SU-DHL-6 (cell line): ENCODE measurements at regions not wholly inside any gene's neighbourhood (a gene's known extent, or its start where the extent isn't known, plus 50 kb on each side); places are given as distances from the start of the nearest gene placed in this dataset.

Experiments used
- H2AFZ ChIP-seq: fragments of 200-600 bp; sonication (generic); 2 replicates; pipeline ENCODE4 v1.6.1; 2014; ENCODE audit warnings: low read depth, mild to moderate bottlenecking, moderate library complexity, mixed read lengths, antibody characterized with exemption, low read length; ENCODE audit not compliant: severe bottlenecking
- H3F3A ChIP-seq: fragments of 200-600 bp; shearing (Covaris generic); 2 replicates; pipeline ENCODE4 v1.6.0; 2016; ENCODE audit warnings: antibody characterized with exemption, mild to moderate bottlenecking; ENCODE audit not compliant: insufficient read depth
- H3K27ac ChIP-seq: fragments of 200-600 bp; sonication (generic); 2 replicates; pipeline ENCODE4 v1.5.1; 2016; ENCODE audit warnings: low read depth, mild to moderate bottlenecking, low read length, moderate library complexity, mixed read lengths
- H3K27me3 ChIP-seq: fragments of 200-600 bp; sonication (generic), shearing (Covaris generic); 2 replicates; pipeline ENCODE4 v1.6.0; 2014; ENCODE audit warnings: mild to moderate bottlenecking, low read length
- H3K36me3 ChIP-seq: fragments of 200-600 bp; sonication (generic); 2 replicates; pipeline ENCODE4 v1.6.1; 2014; ENCODE audit warnings: mild to moderate bottlenecking, low read length, mixed read lengths
- H3K4me2 ChIP-seq: fragments of 300-600, 200-600 bp; shearing (Covaris generic), sonication (generic); 2 replicates; pipeline ENCODE4 v1.6.0; 2014; ENCODE audit warnings: low read length, low read depth, mild to moderate bottlenecking; ENCODE audit not compliant: poor library complexity, severe bottlenecking
- H3K4me3 ChIP-seq: fragments of 200-600 bp; sonication (generic); 2 replicates; pipeline ENCODE4 v1.5.1; 2014; ENCODE audit warnings: antibody characterized with exemption, low read length, mild to moderate bottlenecking, mixed read lengths; ENCODE audit not compliant: insufficient read depth, poor library complexity, severe bottlenecking
- H3K79me2 ChIP-seq: fragments of 200-600 bp; sonication (generic); 2 replicates; pipeline ENCODE4 v1.6.1; 2014; ENCODE audit warnings: mild to moderate bottlenecking, low read length, moderate library complexity; ENCODE audit not compliant: insufficient read depth
- H3K9ac ChIP-seq: fragments of 200-600 bp; sonication (generic); 2 replicates; pipeline ENCODE4 v1.7.0; 2014; ENCODE audit warnings: mild to moderate bottlenecking, low read length
- H3K9me2 ChIP-seq: fragments of 200-600 bp; sonication (generic); replicated peaks from 2 replicates; pipeline ENCODE4 v1.6.1; 2014; ENCODE audit warnings: low read length; ENCODE audit not compliant: insufficient read depth
- H3K9me3 ChIP-seq: fragments of 200-600 bp; sonication (generic); 2 replicates; pipeline ENCODE4 v1.6.1; 2014; ENCODE audit warnings: low read length, mixed read lengths; ENCODE audit not compliant: insufficient read depth
- H4K20me1 ChIP-seq: fragments of 200-600 bp; sonication (generic); 2 replicates; pipeline ENCODE4 v1.6.1; 2014; ENCODE audit warnings: low read depth, mild to moderate bottlenecking, antibody characterized with exemption, low read length, moderate library complexity, mixed read lengths
- CTCF ChIP-seq: fragments of 200-600 bp; sonication (generic); IDR thresholded peaks from one replicate; pipeline ENCODE4 v1.5.1; 2017; ENCODE audit warnings: antibody characterized with exemption, mild to moderate bottlenecking, low read length, moderate library complexity; ENCODE audit not compliant: insufficient read depth, poor library complexity, severe bottlenecking
- EZH2phosphoT487 ChIP-seq: fragments of 200-600 bp; sonication (generic), shearing (Covaris generic); conservative IDR thresholded peaks from 2 replicates; pipeline ENCODE4 v1.6.1; 2018; ENCODE audit warnings: mild to moderate bottlenecking, antibody characterized with exemption, low read length, moderate library complexity, mixed read lengths

GRCh38 chr4:141415651-141416050 lies 195.0 kb downstream of the ZNF330 start:
- no peak overlapping the region for H3K9ac ChIP-seq

GRCh38 chr4:141416219-141416618 lies 195.5 kb downstream of the ZNF330 start:
- Histone ChIP-seq H3K36me3 (no peaks in the 10 kb centered on the region), H3F3A (no peaks in the 10 kb centered on the region), H3K27ac (no peak overlapping the region), H2AFZ (no peak overlapping the region), H3K9me3 (no peaks in the 10 kb centered on the region), H3K79me2 (no peaks in the 10 kb centered on the region), H4K20me1 (no peaks in the 10 kb centered on the region), H3K27me3 (no peaks in the 10 kb centered on the region), H3K4me2 (no peak overlapping the region), H3K9me2 (no peaks in the 10 kb centered on the region), H3K4me3 (no peak overlapping the region), H3K9ac (no peak overlapping the region)
- TF ChIP-seq EZH2phosphoT487 (no peak), CTCF (no peak)

More at GRCh38 chr4:141415651-141416050, 195.0 kb downstream of the ZNF330 start:
- no peaks in the 10 kb centered on the region for H3F3A ChIP-seq
- no peaks in the 10 kb centered on the region for H3K79me2 ChIP-seq
- no peak overlapping the region for H3K27ac ChIP-seq
- no peak overlapping the region for H3K4me2 ChIP-seq
- no peaks in the 10 kb centered on the region for H3K9me2 ChIP-seq
- no peaks in the 10 kb centered on the region for H3K9me3 ChIP-seq
- TF ChIP-seq EZH2phosphoT487 = no peak
- TF ChIP-seq CTCF = no peak
- H3K36me3 ChIP-seq = no peaks in the 10 kb centered on the region
- H3K27me3 ChIP-seq = no peaks in the 10 kb centered on the region
- no peak overlapping the region for H3K4me3 ChIP-seq
- no peak overlapping the region for H2AFZ ChIP-seq
- H4K20me1 ChIP-seq = no peaks in the 10 kb centered on the region

GRCh38 chr4:141416677-141417363 lies 196.1 kb downstream of the ZNF330 start:
- Histone ChIP-seq H2AFZ (no peak overlapping the region), H3K79me2 (no peaks in the 10 kb centered on the region), H3K9me3 (no peaks in the 10 kb centered on the region), H3K36me3 (no peaks in the 10 kb centered on the region), H3K9me2 (no peaks in the 10 kb centered on the region), H3F3A (no peaks in the 10 kb centered on the region), H3K27me3 (no peaks in the 10 kb centered on the region), H4K20me1 (no peaks in the 10 kb centered on the region), H3K9ac (no peak overlapping the region), H3K4me3 (no peak overlapping the region), H3K27ac (no peak overlapping the region), H3K4me2 (no peak overlapping the region)
- TF ChIP-seq EZH2phosphoT487 (no peak), CTCF (no peak)
